Endothelial cell of umbilical vein (primary cell): ENCODE measurements at regions not wholly inside any gene's neighbourhood (a gene's known extent, or its start where the extent isn't known, plus 50 kb on each side); places are given as distances from the start of the nearest gene placed in this dataset.

Source experiments
- CTCF ChIP-seq, 2 donors: IDR thresholded peaks; 1 replicate in 1 of 2; 2 replicates in 1 of 2; pipeline ENCODE4 v1.5.1; 2011; ENCODE audit warnings: low read length in 2 of 2, mild to moderate bottlenecking in 2 of 2, moderate library complexity in 2 of 2, control low read depth in 1 of 2, inconsistent platforms in 1 of 2, low read depth in 1 of 2; ENCODE audit not compliant: insufficient read depth in 1 of 2; ENCODE audit errors: extremely low read depth in 1 of 2
- POLR2A ChIP-seq: IDR thresholded peaks from 2 replicates; pipeline ENCODE4 v1.6.1; 2012; ENCODE audit warnings: low read depth, mild to moderate bottlenecking, control low read depth, low read length
- POLR2AphosphoS5 ChIP-seq: IDR thresholded peaks from 2 replicates; pipeline ENCODE4 v1.6.1; 2012; ENCODE audit warnings: low read depth, mild to moderate bottlenecking, control low read depth, low read length, moderate library complexity; ENCODE audit not compliant: insufficient read depth

- TF ChIP-seq POLR2AphosphoS5, result no peak
- no peak for TF ChIP-seq CTCF (IDR thresholded peaks at IDR 0.05; ENCODE audit: extremely low read depth in 1 of 2, insufficient read depth in 1 of 2, low read depth in 1 of 2, low read length in 2 of 2)
- no peak for TF ChIP-seq POLR2A
Measured at GRCh38 chr10:78210548-78210947, 176.9 kb downstream of the RPS24 start.
